ENCODE measurements at regions not wholly inside any gene's neighbourhood (a gene's known extent, or its start where the extent isn't known, plus 50 kb on each side); places are given as distances from the start of the nearest gene placed in this dataset.

GRCh38 chr9:103803245-103803644, 290.9 kb upstream of the SMC2 start:
- DNase-seq, result no peak

DNA sequence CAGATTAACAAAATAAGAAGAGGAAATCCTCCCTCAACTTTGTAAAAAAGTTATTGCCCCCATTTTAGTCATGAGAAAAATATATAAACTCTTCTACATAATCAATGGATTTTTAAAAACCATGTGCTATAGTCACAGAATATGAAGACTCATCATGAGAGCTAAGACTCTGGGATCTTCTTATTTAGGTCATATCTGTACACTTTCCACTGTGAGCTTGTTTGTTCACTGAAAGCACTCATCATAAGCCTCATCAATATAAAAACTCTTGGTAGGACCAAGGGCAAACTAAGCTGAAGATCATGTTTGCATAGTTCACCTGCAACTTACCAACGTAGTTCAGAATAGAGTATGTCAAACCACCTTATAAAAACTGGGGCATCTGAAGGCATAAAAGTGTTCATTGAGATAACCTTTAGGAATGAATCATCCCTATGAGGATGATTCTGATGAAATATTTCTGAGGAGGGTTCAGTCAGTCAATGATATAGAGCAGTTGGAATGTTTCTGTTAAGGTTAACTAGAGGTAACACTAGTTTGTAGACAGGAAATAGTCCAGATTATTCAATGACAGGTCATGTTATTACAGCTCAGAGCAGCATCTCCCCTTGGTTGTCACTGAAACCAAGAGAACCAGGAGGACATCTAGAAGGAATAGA, 289.9 kb upstream of the SMC2 start:
- DNase-seq, result no peak

DNA sequence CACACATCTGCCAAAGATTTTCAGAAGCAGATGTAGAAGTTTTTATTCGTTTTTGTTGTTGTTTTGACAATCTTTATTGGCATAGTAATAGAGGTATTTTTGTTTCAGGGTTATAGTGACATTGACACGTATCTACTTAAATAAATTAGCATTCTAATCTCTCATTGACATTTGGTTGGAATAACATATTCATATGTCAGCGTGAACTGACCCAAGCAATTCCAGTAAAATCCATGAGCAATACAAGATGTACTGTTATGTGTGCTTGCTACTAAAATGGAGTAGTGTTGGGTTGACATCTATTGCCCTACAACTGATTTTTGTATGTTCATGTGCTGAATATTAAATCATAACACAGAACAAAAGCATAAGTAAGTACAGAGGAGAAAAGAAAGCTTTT, 284.4 kb upstream of the SMC2 start:
- no peak for DNase-seq

GRCh38 chr9:103811462-103811861, 282.6 kb upstream of the SMC2 start:
- no peak for DNase-seq

GRCh38 chr9:103816146-103816545, 278.0 kb upstream of the SMC2 start:
- no peak for DNase-seq

DNA sequence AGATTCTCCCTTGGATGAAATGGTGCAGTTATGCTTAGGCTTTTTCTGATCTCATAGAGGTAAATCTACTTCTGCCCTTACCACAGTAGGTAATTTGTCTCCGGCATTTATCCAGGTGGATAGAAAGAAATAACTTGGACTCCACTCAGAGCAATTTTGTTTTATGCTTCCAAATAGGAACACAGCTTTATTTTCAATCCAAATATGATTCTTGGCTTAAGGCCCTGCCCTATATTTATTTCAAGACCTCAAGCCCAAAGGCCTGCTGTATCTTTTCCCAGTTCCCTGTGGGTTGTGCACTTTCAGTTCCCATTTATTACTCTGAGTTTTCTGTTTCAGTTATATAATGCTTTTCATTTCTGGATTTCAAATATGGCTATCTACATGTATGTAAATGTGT, 274.2 kb upstream of the SMC2 start:
- DNase-seq, result no peak

DNA sequence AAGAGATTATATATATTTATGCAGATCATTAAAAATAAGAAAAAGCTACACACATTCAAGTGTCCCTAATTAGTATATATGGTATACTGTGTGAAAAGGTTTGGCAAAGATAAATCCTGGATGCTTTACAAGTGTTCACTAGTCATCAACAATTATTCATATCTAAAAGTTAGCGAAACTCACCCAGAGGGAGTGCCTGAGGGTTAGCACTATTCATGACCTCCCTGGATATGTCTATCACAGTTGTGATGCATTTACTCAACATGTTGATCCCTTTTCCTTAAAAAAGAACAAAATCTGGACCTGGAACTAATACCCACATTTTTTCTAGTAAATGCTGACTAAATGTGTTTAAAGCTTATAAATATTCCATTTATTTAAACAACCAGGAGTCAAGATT, 273.0 kb upstream of the SMC2 start:
- DNase-seq, result no peak

DNA sequence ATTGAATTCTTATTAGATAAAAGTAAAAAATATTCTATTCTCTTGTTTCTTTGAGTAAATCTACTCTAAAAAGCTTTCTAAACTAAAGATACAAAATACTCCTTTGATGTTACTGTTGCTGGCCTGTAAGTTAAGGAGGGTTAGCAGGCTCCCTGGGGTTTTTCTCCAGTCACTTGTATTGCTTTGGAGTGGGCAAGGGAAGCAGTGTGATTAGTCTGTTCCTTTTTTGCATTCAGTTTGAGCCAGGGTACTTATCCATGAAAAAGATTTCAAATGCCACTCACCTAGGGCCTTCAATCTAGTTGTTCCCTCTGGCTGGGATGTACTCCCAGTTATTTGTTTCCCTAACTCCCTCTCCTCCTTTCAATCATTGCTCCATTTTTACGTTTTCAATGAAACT, 256.2 kb upstream of the SMC2 start:
- no peak for DNase-seq

GRCh38 chr9:103839197-103839596, 254.9 kb upstream of the SMC2 start:
- DNase-seq, result no peak

- DNase-seq, result no peak
These were observed 226.2 kb upstream of the SMC2 start for GRCh38 chr9:103867886-103868285.

DNA sequence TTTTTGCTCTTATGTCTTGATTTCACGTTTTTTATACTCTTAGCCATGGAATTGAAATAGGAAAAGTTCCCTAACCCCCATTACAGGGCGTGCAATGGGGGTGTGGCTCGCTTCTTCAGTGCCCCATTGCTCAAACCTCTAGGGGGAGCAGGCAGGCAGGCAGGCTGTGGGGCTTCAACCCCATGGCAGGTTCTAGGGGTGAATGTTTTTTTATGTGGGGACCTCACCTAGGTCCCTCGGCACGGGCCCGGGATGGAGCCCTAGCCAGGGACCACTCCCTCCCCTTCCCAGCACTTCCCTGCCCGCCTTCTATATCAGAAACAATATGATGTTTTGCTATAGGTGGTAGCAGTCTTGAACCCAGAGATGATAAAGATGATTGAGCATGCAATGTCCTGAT, 221.3 kb upstream of the SMC2 start:
- no peak for DNase-seq

- no peak for DNase-seq
These were observed 212.7 kb upstream of the SMC2 start for GRCh38 chr9:103881419-103881818.

DNA sequence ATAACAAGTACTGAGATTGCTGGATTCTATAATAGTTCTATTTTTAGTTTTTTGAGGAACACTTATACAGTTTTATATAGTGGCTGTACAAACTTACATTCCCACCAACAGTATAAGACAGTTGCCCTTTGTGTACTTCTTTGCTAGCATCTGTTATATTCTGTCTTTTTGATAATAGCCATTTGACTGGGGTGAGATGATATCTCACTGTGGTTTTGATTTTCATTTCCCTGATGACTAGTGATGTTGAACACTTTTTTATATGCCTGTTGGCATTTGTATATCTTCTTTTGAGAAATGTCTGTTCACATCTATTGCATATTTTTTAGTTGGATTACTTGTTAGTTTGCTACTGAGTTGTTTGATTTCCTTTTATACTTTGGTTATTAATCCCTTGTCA, 204.1 kb upstream of the SMC2 start:
- DNase-seq, result no peak

- DNase-seq, result no peak
These were observed 199.9 kb upstream of the SMC2 start for GRCh38 chr9:103894184-103894583.

DNA sequence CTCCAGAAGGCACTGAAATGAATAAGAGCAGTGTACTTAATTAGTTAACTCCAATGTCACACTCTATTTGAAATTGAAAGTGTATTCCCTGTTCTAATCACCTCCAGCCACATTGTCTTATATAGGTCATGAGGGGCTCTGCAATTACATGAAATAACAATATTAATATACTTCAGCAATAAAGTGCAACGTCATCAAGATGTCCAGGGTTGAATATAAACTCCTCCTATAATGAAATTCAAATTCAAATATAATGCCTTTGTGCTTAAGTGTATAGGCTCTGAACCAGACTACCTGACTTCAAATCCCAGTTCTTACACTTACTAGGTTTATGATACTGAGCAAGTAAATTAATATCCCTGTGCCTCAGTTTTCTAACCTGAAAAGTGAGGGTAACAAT, 195.6 kb upstream of the SMC2 start:
- no peak for DNase-seq

DNA sequence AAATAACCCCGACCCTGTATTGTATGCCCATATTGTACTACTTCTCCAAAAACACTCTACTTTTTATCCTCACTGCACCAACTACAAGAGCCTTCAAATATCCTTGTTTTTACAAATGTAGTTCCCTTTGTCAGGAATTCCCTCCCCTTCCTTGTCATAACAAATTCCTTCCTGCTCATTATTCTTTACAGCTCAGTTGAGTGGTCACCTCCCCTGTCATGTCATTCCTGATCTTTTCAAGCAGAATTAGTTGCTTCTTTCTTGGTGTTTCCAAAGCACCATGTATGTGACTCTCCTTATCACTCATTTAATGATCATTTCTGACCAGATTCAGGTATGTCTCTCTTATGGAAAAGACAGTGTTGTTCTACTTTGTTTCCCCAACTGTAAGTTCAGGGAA, 194.2 kb upstream of the SMC2 start:
- no peak for DNase-seq

DNA sequence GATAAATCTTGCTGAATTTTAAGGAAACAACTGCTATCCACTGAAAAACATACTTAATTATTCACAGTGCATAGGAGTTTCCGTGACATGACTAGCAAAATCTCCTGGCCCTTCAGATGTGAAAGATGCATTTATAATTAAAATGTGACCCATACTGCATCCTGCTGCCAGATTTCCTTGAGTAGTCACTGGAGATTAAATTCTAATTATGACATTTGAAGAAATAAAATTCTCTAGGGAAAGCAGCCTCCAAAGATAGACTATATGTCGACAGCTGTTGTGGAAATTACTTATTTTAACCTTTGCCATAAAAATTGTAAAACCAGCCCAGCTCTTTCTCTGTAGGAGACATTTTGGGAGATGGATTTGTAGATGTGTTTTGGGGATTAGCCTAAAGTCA, 193.6 kb upstream of the SMC2 start:
- no peak for DNase-seq

GRCh38 chr9:103902263-103902662, 191.8 kb upstream of the SMC2 start:
- DNase-seq, result no peak

DNA sequence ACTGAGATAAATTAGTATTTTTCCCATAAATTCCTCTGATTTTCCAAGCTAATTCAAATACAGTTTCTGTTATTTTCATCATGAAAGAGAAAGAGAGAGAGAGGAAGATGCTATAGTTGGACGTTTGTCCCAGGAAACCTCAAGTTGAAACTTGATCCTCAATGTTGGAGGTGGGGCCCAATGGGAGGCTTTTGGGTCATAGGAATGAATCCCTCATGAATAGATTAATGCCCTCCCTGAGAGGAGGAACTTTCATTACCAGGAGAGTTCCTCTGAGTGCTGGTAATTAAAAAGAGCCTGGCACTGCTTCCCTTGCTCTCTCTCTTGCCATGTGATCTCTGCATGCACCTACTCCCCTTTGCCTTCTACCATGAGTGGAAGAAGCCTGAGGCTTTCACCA, 189.9 kb upstream of the SMC2 start:
- DNase-seq, result no peak

DNA sequence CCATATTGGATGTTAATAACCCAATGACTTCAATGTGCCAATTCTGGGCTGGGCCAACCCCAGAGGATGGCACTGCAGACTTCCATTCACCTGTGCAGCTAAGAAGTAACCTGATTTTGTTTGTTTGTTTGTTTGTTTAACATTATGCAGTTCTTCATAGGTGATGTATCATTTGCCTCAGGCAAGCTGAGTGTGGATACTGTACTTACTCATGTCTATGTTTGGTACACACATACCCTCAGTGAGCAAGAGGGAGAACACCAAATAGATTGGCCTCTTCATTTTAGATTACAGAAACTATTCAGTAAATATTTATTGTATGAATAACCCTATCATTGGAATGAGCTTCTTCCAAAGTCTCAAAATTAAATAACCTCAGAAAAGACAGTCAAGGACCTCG, 180.2 kb upstream of the SMC2 start:
- no peak for DNase-seq

DNA sequence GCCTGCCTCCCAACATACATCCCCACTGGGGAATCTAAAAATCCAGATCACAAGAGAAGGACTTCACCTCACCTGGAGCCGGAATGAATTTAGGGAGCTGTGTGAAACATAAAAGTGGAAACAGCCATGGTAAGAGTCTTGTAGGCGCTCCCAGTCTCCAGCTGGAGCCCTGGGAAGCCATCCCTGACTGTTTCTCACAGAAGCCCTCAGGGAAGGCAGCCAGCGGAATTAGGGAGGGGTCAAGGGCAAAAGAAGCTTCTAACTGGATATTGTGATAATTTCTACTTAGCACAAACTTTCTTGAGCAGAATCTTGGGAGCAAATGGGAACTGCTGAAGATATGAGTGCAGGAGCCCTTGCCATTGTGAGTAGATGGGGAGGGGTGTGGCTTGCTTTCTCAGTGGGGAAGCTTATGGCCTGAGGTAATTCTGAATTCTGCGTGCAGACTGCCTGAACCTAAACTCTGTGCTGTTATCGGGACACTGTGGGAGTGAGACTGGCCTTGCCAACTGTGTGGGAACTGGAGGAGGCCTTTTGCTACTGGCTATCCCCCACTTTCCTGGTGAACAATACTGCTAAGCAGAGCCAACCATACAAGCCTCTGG, 174.4 kb upstream of the SMC2 start:
- DNase-seq, result no peak

GRCh38 chr9:103928442-103928841, 165.7 kb upstream of the SMC2 start:
- DNase-seq, result no peak

DNA sequence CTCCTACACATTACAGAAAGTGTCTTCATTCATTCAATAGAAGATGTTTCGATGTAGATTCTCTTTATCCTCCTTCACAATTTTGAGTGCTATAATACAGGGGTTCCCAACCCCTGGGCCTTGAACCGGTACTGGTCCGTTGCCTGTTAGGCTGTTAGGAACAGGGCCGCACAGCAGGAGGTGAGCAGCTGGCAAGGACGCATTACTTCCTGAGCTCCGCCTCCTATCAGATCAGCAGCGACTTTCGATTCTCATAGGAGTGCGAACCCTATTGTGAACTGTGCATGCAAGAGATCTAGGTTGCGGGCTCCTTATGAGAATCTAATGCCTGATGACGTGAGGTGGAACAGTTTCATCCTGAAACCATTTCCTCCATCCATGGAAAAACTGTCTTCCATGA, 153.0 kb upstream of the SMC2 start:
- no peak for DNase-seq

- DNase-seq, result no peak
These were observed 151.9 kb upstream of the SMC2 start for GRCh38 chr9:103942200-103942599.

DNA sequence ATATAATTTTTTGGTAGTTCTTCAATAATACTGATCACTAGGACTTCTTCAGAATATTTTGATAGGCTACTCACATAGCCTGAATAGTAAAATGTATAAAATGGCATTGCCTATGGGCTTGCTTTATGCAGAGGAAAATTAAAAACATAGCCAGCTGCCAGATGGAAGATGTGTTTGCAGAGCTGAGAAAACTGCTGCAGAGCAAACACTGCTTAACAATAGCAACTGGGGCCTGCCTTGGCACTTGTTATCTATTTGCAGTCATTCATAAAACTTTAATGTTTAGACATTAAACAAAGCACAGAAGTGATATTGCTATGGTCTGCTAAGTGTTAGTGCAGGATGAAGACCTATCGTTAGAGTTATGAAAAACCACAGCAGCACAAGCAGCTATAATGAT, 151.5 kb upstream of the SMC2 start:
- DNase-seq, result no peak
